NCI-H1092 (cell line): ENCODE measurements at regions not wholly inside any gene's neighbourhood (a gene's known extent, or its start where the extent isn't known, plus 50 kb on each side); places are given as distances from the start of the nearest gene placed in this dataset.
A peak's percentile ranks its signal among the peaks of the same experiment; 100 is the strongest.

Experiments
- DNase-seq: peaks from one replicate; lab custom pipeline; 2025; lab: John Stamatoyannopoulos, UW

- DNase-seq: no peak
These were observed 90.7 kb upstream of the BEND6 start for GRCh38 chr6:56864171-56864616.

- no peak for DNase-seq
These were observed 91.5 kb upstream of the BEND6 start for GRCh38 chr6:56863366-56863765.

GRCh38 chr6:56862415-56863175 lies 92.3 kb upstream of the BEND6 start:
- no peak for DNase-seq

GRCh38 chr6:56860475-56860874 lies 94.4 kb upstream of the BEND6 start:
- DNase-seq: no peak

GRCh38 chr6:56856036-56856580 lies 98.8 kb upstream of the BEND6 start:
- DNase-seq: no peak

GRCh38 chr6:56854086-56854485 lies 100.8 kb upstream of the BEND6 start:
- DNase-seq: no peak

- no peak for DNase-seq
These were observed 101.4 kb upstream of the BEND6 start for GRCh38 chr6:56853541-56853940.

GRCh38 chr6:56852260-56853010 lies 102.5 kb upstream of the BEND6 start:
- DNase-seq: no peak

- no peak for DNase-seq
These were observed 103.2 kb upstream of the BEND6 start for GRCh38 chr6:56851541-56852259.

GRCh38 chr6:56851074-56851473 lies 103.8 kb upstream of the BEND6 start:
- DNase-seq: no peak

GRCh38 chr6:56850626-56851025 lies 104.3 kb upstream of the BEND6 start:
- no peak for DNase-seq

GRCh38 chr6:56849896-56850295 lies 105.0 kb upstream of the BEND6 start:
- DNase-seq: no peak

- no peak for DNase-seq
These were observed 106.8 kb upstream of the BEND6 start for GRCh38 chr6:56848105-56848504.

GRCh38 chr6:56845032-56845431 lies 109.9 kb upstream of the BEND6 start:
- DNase-seq: no peak

GRCh38 chr6:56843476-56844349 lies 111.2 kb upstream of the BEND6 start:
- peak; percentile 69 for DNase-seq

- DNase-seq: no peak
These were observed 112.0 kb upstream of the BEND6 start for GRCh38 chr6:56842686-56843475.

GRCh38 chr6:56841751-56842150 lies 113.2 kb upstream of the BEND6 start:
- DNase-seq: no peak

- DNase-seq: no peak
These were observed 113.5 kb upstream of the BEND6 start for GRCh38 chr6:56841381-56841749.

- DNase-seq: no peak
These were observed 114.2 kb upstream of the BEND6 start for GRCh38 chr6:56840467-56841380.
